ENCODE measurements at regions not wholly inside any gene's neighbourhood (a gene's known extent, or its start where the extent isn't known, plus 50 kb on each side); places are given as distances from the start of the nearest gene placed in this dataset.

DNA sequence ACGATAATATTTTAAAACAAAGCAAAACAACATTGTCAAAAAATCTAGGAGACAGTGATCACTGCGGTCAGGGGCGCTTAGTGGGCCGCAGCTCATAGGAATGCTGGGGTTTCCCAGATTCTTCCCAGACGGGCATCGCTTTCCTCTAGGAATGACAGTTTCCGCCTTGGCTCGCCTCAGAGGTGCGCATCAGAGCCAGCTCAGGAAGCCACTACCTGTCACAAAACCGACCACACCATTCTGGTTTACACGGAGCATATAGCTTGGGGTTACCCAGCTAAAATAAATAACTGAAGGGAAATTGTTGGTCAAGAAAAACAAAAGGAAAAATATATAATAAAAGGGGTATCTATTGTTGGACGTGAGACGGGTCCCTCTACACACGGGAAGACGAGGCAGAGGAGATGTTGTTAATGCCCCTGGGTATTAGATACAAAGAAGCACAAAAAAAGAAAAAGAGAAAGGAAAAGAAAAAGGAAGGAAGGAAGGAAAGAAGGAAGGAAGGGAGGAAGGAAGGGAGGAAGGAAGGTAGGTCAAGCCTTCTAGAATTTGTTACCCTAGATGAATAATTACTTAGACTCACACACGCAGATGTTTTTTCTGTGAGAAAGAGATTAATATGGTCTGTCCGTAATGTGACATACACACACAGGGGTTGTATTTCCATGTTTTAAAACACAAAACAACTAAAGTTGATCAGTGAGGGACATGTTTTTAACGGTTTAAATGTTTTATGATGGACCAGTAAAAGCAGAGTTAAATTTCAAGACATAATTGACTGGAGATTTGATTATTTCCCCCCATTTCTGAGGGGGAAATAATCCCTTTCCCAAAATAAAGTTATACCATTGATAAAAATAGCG is 292.4 kb upstream of the NFE2L3 start:
- TF ChIP-seq POLR2A (IDR thresholded peaks at IDR 0.05) (no peak), CTCF (IDR thresholded peaks at IDR 0.05 in 4 of 5, conservative IDR thresholded peaks at IDR 0.05 in 1 of 5) (no peak)

Data from gastrocnemius medialis (tissue), 4 donors.